ENCODE measurements at regions not wholly inside any gene's neighbourhood (a gene's known extent, or its start where the extent isn't known, plus 50 kb on each side); places are given as distances from the start of the nearest gene placed in this dataset.

DNA sequence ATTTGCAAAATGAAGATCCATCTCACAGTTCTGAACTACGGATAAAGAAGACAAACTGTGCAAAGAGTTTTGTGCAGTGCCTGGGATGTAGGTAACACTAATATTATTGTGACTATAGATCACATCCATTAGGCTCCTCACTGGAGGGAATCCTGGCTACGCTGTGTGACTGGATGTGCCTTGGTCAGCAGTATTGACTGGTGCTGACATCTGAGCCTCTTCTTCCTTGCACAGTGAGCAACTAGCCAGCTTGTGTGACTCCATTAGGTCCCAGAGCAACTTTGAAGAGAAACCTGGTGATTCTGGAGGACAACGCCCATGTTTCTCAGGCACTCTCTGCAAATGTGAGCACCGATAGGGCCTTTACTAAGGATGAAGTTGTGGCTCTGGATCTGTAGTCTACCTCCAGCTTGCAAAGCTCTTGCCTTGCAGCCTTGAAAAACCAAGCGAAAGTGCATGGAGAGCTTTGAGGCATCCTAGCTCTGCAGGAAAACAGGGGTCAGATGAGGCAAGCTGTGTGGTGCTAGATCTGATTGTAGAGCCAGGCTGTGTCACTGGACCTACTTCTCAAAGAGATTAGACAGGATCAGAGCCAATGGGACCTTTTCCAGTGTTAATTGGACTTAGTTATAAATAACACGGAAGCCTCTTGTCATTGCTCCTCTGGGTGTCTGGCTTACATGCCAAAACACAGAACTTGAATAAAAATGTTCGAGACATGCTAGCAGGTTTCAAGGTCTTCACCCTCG is 303.6 kb upstream of the LYZL1 start:
- 89% methylated on average over 8 of the region's 8 CpGs for WGBS
- Histone ChIP-seq H3K9ac (ENCODE audit: low read depth in 1 of 2, low read length in 2 of 2) (no peak overlapping the region), H3K27me3 (ENCODE audit: control insufficient read depth in 4 of 4, insufficient read depth in 4 of 4, low read length in 3 of 4) (no peaks in the 10 kb centered on the region), H3K36me3 (ENCODE audit: control insufficient read depth in 4 of 4, insufficient read depth in 3 of 4, low read depth in 1 of 4, low read length in 3 of 4) (no peaks in the 10 kb centered on the region), H3K4me1 (ENCODE audit: control insufficient read depth in 4 of 4, insufficient read depth in 4 of 4, low read length in 3 of 4) (peaks cover 0 to 5% (median 0%) of the 10 kb centered on the region in 4 donors), H3K4me3 (ENCODE audit: low read depth in 1 of 3, low read length in 3 of 3) (no peak overlapping the region), H3K9me3 (ENCODE audit: control insufficient read depth in 4 of 4, low read length in 3 of 4) (no peaks in the 10 kb centered on the region), H3K27ac (ENCODE audit: low read depth in 1 of 2, low read length in 2 of 2) (no peak overlapping the region)
- TF ChIP-seq NR2F2 (IDR thresholded peaks at IDR 0.05) (no peak), YY1 (IDR thresholded peaks at IDR 0.05) (no peak), SP1 (IDR thresholded peaks at IDR 0.05) (no peak), TAF1 (conservative IDR thresholded peaks at IDR 0.05) (no peak), FOXA1 (IDR thresholded peaks at IDR 0.05) (no peak), RXRA (IDR thresholded peaks at IDR 0.05) (no peak)
- TF ChIP-seq, protein P1, sequence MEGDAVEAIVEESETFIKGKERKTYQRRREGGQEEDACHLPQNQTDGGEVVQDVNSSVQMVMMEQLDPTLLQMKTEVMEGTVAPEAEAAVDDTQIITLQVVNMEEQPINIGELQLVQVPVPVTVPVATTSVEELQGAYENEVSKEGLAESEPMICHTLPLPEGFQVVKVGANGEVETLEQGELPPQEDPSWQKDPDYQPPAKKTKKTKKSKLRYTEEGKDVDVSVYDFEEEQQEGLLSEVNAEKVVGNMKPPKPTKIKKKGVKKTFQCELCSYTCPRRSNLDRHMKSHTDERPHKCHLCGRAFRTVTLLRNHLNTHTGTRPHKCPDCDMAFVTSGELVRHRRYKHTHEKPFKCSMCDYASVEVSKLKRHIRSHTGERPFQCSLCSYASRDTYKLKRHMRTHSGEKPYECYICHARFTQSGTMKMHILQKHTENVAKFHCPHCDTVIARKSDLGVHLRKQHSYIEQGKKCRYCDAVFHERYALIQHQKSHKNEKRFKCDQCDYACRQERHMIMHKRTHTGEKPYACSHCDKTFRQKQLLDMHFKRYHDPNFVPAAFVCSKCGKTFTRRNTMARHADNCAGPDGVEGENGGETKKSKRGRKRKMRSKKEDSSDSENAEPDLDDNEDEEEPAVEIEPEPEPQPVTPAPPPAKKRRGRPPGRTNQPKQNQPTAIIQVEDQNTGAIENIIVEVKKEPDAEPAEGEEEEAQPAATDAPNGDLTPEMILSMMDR (IDR thresholded peaks at IDR 0.05; ENCODE audit: low read depth, low read length, missing input control) = no peak
- TF ChIP-seq, protein P2, sequence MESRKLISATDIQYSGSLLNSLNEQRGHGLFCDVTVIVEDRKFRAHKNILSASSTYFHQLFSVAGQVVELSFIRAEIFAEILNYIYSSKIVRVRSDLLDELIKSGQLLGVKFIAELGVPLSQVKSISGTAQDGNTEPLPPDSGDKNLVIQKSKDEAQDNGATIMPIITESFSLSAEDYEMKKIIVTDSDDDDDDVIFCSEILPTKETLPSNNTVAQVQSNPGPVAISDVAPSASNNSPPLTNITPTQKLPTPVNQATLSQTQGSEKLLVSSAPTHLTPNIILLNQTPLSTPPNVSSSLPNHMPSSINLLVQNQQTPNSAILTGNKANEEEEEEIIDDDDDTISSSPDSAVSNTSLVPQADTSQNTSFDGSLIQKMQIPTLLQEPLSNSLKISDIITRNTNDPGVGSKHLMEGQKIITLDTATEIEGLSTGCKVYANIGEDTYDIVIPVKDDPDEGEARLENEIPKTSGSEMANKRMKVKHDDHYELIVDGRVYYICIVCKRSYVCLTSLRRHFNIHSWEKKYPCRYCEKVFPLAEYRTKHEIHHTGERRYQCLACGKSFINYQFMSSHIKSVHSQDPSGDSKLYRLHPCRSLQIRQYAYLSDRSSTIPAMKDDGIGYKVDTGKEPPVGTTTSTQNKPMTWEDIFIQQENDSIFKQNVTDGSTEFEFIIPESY (IDR thresholded peaks at IDR 0.05) = no peak
- no peak for DNase-seq (ENCODE audit: low spot score)

DNA sequence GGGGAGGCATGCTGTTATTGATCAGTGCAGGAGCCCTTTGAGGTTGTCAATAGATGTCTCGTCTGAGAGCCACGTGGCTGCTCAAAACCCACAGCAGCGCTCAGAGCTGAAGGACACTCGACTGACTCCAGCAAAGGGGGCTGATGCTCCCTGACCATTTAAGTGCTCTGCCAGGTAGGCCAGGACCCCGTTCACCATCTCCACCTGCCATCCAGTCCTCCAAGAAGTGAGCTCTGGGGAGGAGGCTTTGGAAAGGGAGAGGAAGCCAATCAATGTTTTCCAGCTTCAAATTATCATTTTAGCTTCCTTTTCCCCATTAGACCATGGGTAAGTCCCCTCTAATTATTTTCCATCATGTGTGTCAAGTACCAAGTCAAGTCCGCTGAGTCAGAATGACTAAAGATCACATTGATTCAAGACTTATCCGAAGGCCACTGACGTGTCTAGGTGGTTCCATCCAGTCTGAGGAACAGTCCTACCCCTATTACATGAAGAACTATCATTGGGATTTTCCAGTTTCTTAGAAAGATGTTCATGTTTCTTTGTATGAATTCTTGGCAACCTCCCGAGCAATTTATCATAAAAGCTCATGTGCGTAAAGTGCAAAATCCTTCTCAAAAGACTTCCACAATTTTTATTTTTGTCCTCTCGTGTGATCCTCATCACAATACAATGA is 302.6 kb upstream of the LYZL1 start:
- H3K9ac ChIP-seq (ENCODE audit: low read depth in 1 of 2, low read length in 2 of 2) = no peak overlapping the region
- no peak for DNase-seq (ENCODE audit: low spot score)
- TF ChIP-seq HNF4G (IDR thresholded peaks at IDR 0.05) (no peak), JUND (IDR thresholded peaks at IDR 0.05) (no peak), RXRA (IDR thresholded peaks at IDR 0.05) (no peak), FOXA2 (IDR thresholded peaks at IDR 0.05) (no peak), FOXA1 (IDR thresholded peaks at IDR 0.05) (no peak), TAF1 (conservative IDR thresholded peaks at IDR 0.05) (no peak), NR2F2 (IDR thresholded peaks at IDR 0.05) (no peak), RAD21 (IDR thresholded peaks at IDR 0.05) (no peak), EGR1 (IDR thresholded peaks at IDR 0.05; ENCODE audit: low read depth in 2 of 2) (no peak), HNF4A (conservative IDR thresholded peaks at IDR 0.05) (no peak), GABPA (IDR thresholded peaks at IDR 0.05 in 1 of 2, conservative IDR thresholded peaks at IDR 0.05 in 1 of 2) (no peak)
- TF ChIP-seq, protein P3, sequence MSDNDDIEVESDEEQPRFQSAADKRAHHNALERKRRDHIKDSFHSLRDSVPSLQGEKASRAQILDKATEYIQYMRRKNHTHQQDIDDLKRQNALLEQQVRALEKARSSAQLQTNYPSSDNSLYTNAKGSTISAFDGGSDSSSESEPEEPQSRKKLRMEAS (IDR thresholded peaks at IDR 0.05) = no peak
- TF ChIP-seq, protein P4, sequence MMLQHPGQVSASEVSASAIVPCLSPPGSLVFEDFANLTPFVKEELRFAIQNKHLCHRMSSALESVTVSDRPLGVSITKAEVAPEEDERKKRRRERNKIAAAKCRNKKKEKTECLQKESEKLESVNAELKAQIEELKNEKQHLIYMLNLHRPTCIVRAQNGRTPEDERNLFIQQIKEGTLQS (IDR thresholded peaks at IDR 0.05) = no peak
- TF ChIP-seq, protein P2 (IDR thresholded peaks at IDR 0.05) = no peak
- TF ChIP-seq, protein P5, sequence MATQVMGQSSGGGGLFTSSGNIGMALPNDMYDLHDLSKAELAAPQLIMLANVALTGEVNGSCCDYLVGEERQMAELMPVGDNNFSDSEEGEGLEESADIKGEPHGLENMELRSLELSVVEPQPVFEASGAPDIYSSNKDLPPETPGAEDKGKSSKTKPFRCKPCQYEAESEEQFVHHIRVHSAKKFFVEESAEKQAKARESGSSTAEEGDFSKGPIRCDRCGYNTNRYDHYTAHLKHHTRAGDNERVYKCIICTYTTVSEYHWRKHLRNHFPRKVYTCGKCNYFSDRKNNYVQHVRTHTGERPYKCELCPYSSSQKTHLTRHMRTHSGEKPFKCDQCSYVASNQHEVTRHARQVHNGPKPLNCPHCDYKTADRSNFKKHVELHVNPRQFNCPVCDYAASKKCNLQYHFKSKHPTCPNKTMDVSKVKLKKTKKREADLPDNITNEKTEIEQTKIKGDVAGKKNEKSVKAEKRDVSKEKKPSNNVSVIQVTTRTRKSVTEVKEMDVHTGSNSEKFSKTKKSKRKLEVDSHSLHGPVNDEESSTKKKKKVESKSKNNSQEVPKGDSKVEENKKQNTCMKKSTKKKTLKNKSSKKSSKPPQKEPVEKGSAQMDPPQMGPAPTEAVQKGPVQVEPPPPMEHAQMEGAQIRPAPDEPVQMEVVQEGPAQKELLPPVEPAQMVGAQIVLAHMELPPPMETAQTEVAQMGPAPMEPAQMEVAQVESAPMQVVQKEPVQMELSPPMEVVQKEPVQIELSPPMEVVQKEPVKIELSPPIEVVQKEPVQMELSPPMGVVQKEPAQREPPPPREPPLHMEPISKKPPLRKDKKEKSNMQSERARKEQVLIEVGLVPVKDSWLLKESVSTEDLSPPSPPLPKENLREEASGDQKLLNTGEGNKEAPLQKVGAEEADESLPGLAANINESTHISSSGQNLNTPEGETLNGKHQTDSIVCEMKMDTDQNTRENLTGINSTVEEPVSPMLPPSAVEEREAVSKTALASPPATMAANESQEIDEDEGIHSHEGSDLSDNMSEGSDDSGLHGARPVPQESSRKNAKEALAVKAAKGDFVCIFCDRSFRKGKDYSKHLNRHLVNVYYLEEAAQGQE (IDR thresholded peaks at IDR 0.05) = no peak
- TF ChIP-seq, protein P1 (IDR thresholded peaks at IDR 0.05; ENCODE audit: low read depth, low read length, missing input control) = no peak
- 83% methylated on average over 11 of the region's 11 CpGs for WGBS
- peaks cover 0 to 5% (median 0%) of the 10 kb centered on the region in 4 donors for H3K4me1 ChIP-seq (ENCODE audit: control insufficient read depth in 4 of 4, insufficient read depth in 4 of 4, low read length in 3 of 4)
- no peaks in the 10 kb centered on the region for H3K36me3 ChIP-seq (ENCODE audit: control insufficient read depth in 4 of 4, insufficient read depth in 3 of 4, low read depth in 1 of 4, low read length in 3 of 4)
- no peaks in the 10 kb centered on the region for H3K27me3 ChIP-seq (ENCODE audit: control insufficient read depth in 4 of 4, insufficient read depth in 4 of 4, low read length in 3 of 4)
- H3K4me3 ChIP-seq (ENCODE audit: low read depth in 1 of 3, low read length in 3 of 3) = no peak overlapping the region
- no peak overlapping the region for H3K27ac ChIP-seq (ENCODE audit: low read depth in 1 of 2, low read length in 2 of 2)
- no peaks in the 10 kb centered on the region for H3K9me3 ChIP-seq (ENCODE audit: control insufficient read depth in 4 of 4, low read length in 3 of 4)
